Upper lobe of left lung (tissue), 4 donors: ENCODE measurements at regions not wholly inside any gene's neighbourhood (a gene's known extent, or its start where the extent isn't known, plus 50 kb on each side); places are given as distances from the start of the nearest gene placed in this dataset.

Experiments used
- CTCF ChIP-seq, 6 experiments: fragments of 450-650 bp in 4 of 6; fragments of 200-600 bp in 2 of 6; sonication (generic) in 2 of 6; IDR thresholded peaks; one replicate each; pipeline ENCODE4 v1.5.1; 2016 to 2019; ENCODE audit warnings: antibody characterized with exemption in 6 of 6
- POLR2AphosphoS5 ChIP-seq, 2 donors: sonication (generic); formaldehyde crosslinking; IDR thresholded peaks; one replicate each; pipeline ENCODE4 v1.5.1; 2017; ENCODE audit warnings: antibody characterized with exemption in 2 of 2

DNA sequence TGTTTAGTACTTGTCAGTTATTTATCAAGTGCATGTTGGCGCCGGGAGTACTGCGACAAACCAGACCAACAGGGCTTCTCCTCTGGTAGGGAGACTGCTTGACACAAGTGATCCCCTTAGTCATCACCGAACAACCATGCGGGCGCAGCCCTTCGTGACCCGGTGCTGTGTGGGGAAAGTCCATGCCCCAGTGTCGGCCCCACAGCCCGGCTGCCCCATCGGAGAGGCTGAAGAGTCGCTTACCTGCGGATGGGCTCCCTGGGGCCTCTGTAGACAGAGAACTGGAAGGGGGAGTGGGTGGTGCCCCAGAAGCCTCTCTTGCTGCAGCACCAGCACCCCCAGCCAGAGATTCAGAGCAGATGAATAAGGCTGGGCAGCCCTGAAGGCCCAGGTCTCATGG is 90.3 kb upstream of the PRR23E start:
- TF ChIP-seq POLR2AphosphoS5 (IDR thresholded peaks at IDR 0.05) (no peak), CTCF (IDR thresholded peaks at IDR 0.05) (no peak)
